Inflammatory macrophage treated with lipopolysaccharide for 1 hour (primary cell): ENCODE measurements at regions not wholly inside any gene's neighbourhood (a gene's known extent, or its start where the extent isn't known, plus 50 kb on each side); places are given as distances from the start of the nearest gene placed in this dataset.
A peak's percentile ranks its signal among the peaks of the same experiment; 100 is the strongest.

ENCODE experiments used
- DNase-seq, 2 donors: peaks; one replicate each; pipeline ENCODE4 v3.0.0-alpha.2; 2020 to 2022

- no peak for DNase-seq
These were observed 58.2 kb upstream of the LMO1 start for GRCh38 chr11:8321876-8322275.

GRCh38 chr11:8320076-8320475 is 56.4 kb upstream of the LMO1 start:
- peak in 1 of 2 donors; percentile 37 for DNase-seq

GRCh38 chr11:8318536-8318935 is 54.9 kb upstream of the LMO1 start:
- DNase-seq = no peak

GRCh38 chr11:8317159-8317558 is 53.5 kb upstream of the LMO1 start:
- no peak for DNase-seq

- no peak for DNase-seq
These were observed 52.3 kb upstream of the LMO1 start for GRCh38 chr11:8315954-8316353.

GRCh38 chr11:8315463-8315862 is 51.8 kb upstream of the LMO1 start:
- DNase-seq = no peak

GRCh38 chr11:8314916-8315315 is 51.2 kb upstream of the LMO1 start:
- no peak for DNase-seq

- no peak for DNase-seq
These were observed 49.9 kb upstream of the LMO1 start for GRCh38 chr11:8313504-8314090.
